ENCODE measurements at regions not wholly inside any gene's neighbourhood (a gene's known extent, or its start where the extent isn't known, plus 50 kb on each side); places are given as distances from the start of the nearest gene placed in this dataset.
A peak's percentile ranks its signal among the peaks of the same experiment; 100 is the strongest.
"Not testable (repeated sequence)": the region's sequence is repeated elsewhere in the genome, so short reads cannot be mapped to it uniquely, and the experiment has no call there.

GRCh38 chr5:158202801-158203200 lies 343.9 kb upstream of the CLINT1 start:
- DNase-seq (ENCODE audit: low spot score) = no peak

DNA sequence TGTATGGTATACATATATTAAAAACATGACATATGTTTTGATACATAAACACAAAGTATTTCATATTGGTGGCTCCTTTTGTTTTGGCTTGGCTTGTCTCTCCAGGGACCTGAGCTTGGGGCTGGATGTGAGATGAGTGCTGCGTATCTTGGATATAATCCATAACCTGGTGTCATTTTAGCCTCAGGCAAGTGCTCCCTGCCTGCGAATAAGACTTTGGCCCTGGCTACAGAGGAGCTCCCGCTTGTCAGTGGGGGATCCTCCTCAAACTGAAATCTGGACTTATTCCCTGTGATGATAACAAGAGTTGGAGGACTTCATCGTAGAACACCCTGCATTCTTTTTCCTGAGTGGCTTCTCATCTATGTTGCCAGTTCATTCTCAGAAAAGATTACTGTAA lies 341.7 kb upstream of the CLINT1 start:
- DNase-seq (ENCODE audit: low spot score) = no peak

DNA sequence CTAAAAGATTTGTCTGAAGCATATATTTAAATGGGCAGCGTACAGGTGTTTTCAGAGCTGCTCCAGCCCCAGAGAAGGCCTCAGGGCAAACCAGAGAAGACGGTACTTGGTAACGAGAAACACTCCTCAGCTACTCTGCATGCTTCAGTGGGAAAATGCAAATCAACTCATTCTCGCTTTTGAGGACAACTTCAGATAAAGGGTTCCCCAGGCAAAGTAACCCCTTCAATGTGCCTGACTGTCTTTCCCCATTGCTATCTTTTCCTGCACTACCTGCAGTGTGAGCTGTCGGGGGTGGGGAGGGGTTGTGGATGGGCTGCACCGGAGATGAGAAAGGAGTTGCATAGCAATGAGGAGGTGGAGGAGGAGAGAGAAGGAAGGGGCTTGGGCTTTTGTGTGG lies 339.7 kb upstream of the CLINT1 start:
- no peak for DNase-seq (ENCODE audit: low spot score)

DNA sequence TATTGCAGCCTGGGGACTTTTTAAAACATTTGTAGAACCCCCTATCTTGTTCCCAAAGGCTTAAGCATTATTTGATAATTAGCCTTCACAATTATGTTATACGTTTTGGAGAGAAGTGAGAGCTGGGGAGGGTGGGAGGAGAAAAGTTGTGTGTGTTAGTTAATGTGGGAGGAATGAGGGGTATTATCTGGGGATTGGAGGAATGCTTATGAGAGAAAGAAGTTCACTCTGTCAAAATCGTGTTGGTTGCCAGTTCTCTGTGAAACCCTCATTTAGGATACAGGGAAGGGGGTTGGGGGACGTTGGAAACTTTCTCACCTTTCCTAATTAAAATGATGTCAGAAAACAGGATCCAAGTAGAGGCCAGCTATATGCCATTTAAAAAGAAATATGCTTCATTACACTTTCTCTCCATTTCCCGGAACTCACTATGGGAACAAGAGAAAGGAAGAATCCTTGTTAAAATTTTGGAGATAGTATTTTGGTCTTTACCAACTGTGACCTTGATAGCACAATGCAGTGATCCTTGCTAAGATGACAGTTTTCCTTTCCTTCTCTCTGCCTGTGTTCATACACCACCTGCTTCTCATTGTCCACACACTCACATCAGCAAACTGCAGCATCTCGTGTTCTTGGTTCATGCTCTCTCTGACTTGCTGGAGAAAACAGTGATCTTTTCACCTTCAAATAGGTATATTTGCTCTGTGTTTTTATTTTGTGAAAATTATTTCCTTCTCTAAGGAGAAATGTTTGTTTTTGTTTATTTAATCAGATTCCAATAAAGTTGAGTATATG lies 336.7 kb upstream of the CLINT1 start:
- no peak for DNase-seq (ENCODE audit: low spot score)

DNA sequence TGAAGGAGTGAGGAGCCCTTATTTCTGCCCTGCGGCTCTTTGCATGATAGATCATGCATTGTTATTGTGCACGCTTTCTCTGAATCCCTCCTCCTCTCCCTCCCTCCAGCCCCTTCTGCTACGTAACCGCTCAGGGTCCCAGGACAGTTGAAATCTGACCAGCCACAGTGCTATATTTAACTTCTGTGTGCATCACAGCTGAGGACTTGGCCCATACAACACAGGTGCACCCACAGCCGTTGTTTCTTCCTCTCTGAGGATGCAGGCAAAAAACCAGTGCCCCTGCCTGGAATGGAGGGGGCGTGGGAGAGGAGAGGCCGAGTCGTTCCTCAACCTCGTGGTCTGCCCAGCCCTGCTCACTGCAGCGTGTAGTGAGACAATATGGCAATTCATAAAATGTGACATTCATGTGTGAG lies 335.6 kb upstream of the CLINT1 start:
- no peak for DNase-seq (ENCODE audit: low spot score)

GRCh38 chr5:158193395-158193794 lies 334.4 kb upstream of the CLINT1 start:
- not testable (repeated sequence) for DNase-seq (ENCODE audit: low spot score)

DNA sequence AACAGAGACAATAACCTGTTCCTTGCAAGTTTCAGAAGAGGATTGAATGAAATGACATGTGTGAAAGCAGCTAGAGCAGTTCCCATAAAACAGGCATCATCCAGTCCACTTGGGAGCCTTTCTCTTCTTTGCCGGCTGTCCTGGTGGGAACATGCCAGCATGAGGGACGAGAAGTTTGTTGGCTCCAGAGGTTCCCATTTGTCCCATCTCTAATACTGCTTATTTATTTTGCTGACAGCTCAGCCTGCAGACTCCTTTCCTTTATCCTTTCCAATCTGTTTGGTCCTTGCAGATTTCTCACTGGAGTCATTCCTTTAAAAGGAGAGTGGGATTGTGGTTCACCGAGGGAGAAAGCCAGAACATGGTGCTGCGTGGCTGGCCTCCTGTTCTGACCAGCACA lies 321.5 kb upstream of the CLINT1 start:
- no peak for DNase-seq (ENCODE audit: low spot score)

DNA sequence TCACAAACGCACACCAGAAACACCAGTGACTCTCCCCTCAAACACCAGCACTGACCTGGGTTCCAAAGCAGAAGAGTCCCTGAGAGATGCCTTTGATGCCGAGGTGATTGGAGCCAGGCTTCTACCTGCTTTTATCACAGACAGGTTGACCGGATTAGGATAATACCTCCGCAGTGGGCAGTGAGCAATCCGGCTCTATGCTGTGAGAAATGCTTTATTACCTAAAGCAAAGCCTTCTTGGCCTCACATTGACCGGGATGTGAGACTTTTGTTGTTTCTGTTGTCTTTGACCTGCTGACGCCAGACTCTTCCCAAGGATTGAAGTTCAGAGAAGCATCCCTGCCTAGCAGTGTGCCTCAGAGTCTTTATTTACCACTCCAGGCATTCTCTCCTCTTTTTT lies 320.3 kb upstream of the CLINT1 start:
- no peak for DNase-seq (ENCODE audit: low spot score)

- no peak for DNase-seq (ENCODE audit: low spot score)
These were observed 319.6 kb upstream of the CLINT1 start for GRCh38 chr5:158178535-158178934.

DNA sequence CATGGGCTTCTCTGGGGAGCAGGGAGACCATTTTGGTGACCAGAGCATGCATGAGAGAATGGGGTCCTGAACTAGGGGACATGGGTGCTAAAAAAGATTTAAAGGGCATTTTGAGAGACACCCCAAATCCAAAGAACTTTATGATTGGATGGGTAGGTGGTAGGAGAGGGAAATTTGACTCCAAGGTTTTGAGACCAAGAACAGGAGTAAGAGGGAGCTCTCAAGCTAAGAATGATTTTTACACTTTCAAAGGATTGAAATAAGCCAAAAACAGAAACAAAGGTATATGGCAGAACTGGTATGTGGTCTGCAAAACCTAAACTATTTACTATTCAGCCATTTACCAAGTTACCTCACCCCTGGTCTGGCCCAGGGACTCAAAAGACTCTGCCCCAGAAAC lies 318.2 kb upstream of the CLINT1 start:
- DNase-seq (ENCODE audit: low spot score) = no peak

DNA sequence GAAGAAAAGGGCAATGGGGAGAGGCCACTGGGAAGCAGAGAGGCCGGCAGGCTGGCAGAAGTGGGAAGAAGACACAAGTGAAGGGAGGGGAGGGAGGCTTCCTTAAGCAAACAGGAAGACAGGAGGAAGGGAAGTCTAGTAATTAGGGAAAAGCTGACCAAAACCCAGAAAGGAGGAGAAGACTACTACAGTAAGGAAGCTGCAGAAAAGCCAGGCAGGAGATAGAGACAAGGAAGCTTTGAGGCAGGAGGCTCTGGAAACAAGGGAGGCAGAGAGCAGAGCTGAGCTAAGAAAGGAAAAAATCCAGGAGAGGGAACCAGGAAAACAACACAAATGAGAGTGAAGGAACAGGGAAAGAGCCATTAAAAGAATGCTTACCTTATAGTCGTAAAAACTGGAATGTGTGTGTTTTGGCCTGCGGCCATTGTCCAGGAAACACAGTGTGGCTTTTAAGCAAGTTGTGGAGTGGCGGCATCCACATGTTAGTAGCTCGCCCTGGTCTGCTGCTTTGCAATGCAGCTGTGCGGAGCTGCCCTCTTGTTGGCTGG lies 317.1 kb upstream of the CLINT1 start:
- no peak for DNase-seq (ENCODE audit: low spot score)

GRCh38 chr5:158174918-158175851 lies 316.2 kb upstream of the CLINT1 start:
- peak; percentile 58 for DNase-seq (ENCODE audit: low spot score)

- DNase-seq (ENCODE audit: low spot score) = no peak
These were observed 315.1 kb upstream of the CLINT1 start for GRCh38 chr5:158174026-158174425.

- DNase-seq (ENCODE audit: low spot score) = no peak
These were observed 313.1 kb upstream of the CLINT1 start for GRCh38 chr5:158172005-158172404.

- no peak for DNase-seq (ENCODE audit: low spot score)
These were observed 311.6 kb upstream of the CLINT1 start for GRCh38 chr5:158170534-158170933.

DNA sequence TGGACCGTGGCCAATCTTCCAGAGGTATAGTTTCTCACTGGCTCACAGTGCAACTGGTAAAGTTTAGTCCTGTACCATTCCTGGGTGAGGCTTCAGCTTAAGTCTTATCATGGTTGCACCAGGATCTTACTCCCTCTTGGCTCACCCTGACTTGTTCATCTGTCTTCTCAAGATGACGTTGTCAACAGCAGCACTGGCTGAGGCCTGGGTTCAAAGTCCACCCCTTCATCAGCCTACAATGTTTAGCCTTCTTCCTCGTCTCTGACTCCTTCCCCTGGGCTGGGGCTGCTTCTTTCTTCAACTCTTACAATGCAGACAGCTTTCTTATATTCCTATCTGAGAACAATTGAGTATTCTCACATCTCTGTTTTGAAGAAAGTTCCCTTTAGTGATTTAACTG lies 311.1 kb upstream of the CLINT1 start:
- no peak for DNase-seq (ENCODE audit: low spot score)

DNA sequence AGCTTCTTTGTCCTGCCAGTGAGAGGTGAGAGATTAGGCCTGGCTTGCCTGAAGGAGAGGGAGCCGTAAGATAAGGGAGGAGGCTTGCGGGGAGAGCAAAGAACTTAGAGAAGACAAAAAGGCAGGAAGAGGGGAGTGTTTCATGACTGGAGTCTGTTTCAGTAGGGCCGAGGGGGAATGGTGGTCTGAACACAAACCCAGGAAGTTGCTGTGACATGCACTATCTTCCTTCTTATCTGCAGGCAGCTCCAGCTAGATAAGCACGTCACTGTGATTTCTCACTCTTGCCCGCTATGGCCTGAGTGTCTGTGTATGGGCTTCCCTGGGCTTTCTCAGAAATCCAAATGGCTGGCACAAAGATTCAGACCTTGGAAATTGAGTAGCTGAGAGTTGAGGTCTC lies 307.5 kb upstream of the CLINT1 start:
- DNase-seq (ENCODE audit: low spot score) = no peak

- DNase-seq (ENCODE audit: low spot score) = no peak
These were observed 306.7 kb upstream of the CLINT1 start for GRCh38 chr5:158165647-158166046.

GRCh38 chr5:158164296-158165047 lies 305.5 kb upstream of the CLINT1 start:
- no peak for DNase-seq (ENCODE audit: low spot score)

DNA sequence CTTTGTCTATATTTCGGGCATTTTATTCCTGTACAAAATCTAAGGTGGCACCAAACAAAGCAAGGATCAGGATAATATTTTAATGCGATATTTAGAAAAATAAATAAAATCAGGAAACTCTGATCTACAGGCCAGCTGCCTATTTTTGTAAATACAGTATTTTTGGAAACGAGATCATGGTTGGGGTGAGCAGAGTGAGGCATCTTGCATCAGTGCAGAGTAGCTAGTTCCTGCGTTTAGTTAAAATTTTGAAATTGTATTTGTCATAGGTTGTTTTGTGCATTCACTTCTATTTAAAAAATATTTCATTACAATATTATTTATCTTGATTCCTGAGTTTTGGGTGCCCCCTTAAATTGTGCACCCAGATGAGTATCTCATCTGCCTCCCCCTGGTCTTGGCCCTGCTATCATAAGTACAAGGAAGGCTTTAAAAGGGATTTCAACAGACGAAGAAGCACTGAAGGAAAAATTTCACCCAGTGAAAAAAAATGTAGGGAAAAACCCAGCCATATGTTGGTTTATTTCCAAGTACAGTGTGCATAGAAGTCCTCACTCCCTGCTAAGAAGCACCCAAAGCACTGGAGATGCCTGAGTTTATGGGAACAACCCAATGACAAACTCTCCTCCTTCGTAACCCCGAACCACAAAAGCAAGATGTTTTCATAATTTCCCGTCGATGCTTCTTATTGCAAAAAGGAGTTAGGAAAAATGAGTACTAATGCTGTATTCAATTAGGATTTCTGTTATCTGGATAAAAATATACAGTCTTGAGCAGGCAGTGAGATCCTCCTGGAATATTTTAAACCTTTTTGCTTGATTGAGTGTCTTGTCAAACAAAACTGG lies 304.7 kb upstream of the CLINT1 start:
- no peak for DNase-seq (ENCODE audit: low spot score)

DNA sequence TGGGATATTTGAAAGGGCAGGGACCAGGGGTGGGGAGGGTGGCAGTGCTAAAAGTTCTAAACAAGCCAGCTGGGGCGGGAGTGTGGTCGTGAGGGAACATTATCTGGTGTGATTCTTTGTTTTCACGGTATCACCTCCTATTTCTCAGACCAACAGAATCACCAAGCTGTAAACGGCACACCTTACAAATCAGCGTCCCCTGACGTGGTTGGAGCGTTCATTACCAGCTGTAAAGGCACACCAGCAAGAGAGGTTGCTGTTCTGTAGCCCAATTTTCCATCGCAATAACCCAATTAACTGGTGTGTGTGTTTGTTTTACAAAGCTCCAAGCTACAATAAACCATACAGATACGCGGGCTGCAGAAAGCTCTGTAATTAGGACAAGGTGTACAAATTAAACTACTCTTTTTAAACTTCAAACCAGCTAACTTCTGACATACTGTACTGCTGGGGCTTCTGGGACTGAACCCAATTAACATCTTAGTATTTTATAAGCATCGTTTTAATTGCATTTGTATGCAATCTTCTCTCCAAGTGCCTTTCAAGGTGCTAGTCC lies 303.6 kb upstream of the CLINT1 start:
- no peak for DNase-seq (ENCODE audit: low spot score)
